Activated T-helper 2 cell treated with anti-CD3 and anti-CD28 coated beads, Interferon-gamma antibody, Interleukin-2, Interleukin-4, amounts not matched to agents 10 μg/mL and 5 μg/mL and 100 μg/mL, durations not matched to agents 14 hours and 24 hours and 36 hours (primary cell): ENCODE measurements at regions not wholly inside any gene's neighbourhood (a gene's known extent, or its start where the extent isn't known, plus 50 kb on each side); places are given as distances from the start of the nearest gene placed in this dataset.

ENCODE experiments used
- DNase-seq: peaks from one replicate; pipeline ENCODE4 v3.0.0; 2021; ENCODE audit warnings: low spot score
- H3K27ac Mint-ChIP-seq: one replicate; pipeline ENCODE4 v1.8.0; 2021; ENCODE audit warnings: mixed read lengths
- H3K27me3 Mint-ChIP-seq: one replicate; pipeline ENCODE4 v1.8.0; 2021; ENCODE audit warnings: low read depth, mixed read lengths
- H3K36me3 Mint-ChIP-seq: one replicate; pipeline ENCODE4 v1.8.0; 2021; ENCODE audit warnings: low read depth, mixed read lengths
- H3K4me1 Mint-ChIP-seq: one replicate; pipeline ENCODE4 v1.8.0; 2021; ENCODE audit warnings: low read depth, mixed read lengths
- H3K4me3 Mint-ChIP-seq: one replicate; pipeline ENCODE4 v1.8.0; 2021; ENCODE audit warnings: low read depth, mild to moderate bottlenecking, moderate library complexity, mixed read lengths
- H3K9me3 Mint-ChIP-seq: one replicate; pipeline ENCODE4 v1.8.0; 2021; ENCODE audit warnings: mixed read lengths
- intact Hi-C: fragments of 100-400 bp; cut with micrococcal nuclease; formaldehyde crosslinking; loops from one replicate; pipeline ENCODE4 v1.15.1; 2023

DNA sequence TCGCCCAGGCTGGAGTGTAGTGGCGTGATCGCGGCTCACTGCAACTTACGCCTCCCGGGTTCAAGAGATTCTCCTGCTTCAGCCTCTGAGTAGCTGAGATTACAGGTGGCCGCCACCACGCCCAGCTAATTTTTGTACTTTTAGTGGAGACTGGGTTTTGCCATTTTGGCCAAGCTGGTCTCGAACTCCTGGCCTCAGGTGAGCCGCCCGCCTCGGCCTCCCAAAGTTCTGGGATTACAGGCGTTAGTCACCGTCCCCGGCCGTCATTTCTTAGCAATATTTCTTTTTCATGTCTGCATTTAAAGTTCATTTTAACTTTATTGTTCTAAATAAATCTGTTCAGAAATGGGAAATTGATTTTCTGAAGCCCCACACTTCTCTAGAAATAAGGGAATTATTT lies 597.3 kb upstream of the DDX18 start:
- H3K4me1 Mint-ChIP-seq, result no peaks in the 10 kb centered on the region
- no peak overlapping the region for H3K4me3 Mint-ChIP-seq
- no peaks in the 10 kb centered on the region for H3K36me3 Mint-ChIP-seq
- DNase-seq, result no peak
- H3K27me3 Mint-ChIP-seq, result no peaks in the 10 kb centered on the region
- H3K9me3 Mint-ChIP-seq, result peaks cover 37% of the 10 kb centered on the region
- intact Hi-C loops, result no loop called here
- no peak overlapping the region for H3K27ac Mint-ChIP-seq

DNA sequence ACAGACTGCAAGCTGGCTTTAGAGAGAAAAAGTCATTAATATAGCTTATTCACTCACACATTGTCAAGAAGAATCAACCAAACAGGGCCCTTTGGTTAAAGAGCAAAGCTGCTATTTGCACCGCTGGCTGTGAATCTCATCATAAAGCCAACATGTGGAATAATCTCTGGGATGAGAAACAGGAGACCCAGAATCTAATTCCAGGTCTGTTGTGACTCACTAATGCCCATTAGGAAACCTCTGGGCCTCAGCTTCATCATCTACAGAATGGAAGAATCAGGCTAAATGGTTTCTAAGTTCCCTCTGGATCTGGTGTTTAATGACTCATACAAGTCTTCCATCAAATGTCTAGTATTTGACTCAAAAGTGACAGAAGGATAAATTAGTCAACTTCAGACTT lies 591.7 kb upstream of the DDX18 start:
- H3K9me3 Mint-ChIP-seq, result peaks cover 39% of the 10 kb centered on the region
- intact Hi-C loops, result no loop called here
- H3K4me3 Mint-ChIP-seq, result no peak overlapping the region
- no peak for DNase-seq
- no peak overlapping the region for H3K27ac Mint-ChIP-seq
- H3K4me1 Mint-ChIP-seq, result no peaks in the 10 kb centered on the region
- H3K27me3 Mint-ChIP-seq, result no peaks in the 10 kb centered on the region
- H3K36me3 Mint-ChIP-seq, result no peaks in the 10 kb centered on the region

DNA sequence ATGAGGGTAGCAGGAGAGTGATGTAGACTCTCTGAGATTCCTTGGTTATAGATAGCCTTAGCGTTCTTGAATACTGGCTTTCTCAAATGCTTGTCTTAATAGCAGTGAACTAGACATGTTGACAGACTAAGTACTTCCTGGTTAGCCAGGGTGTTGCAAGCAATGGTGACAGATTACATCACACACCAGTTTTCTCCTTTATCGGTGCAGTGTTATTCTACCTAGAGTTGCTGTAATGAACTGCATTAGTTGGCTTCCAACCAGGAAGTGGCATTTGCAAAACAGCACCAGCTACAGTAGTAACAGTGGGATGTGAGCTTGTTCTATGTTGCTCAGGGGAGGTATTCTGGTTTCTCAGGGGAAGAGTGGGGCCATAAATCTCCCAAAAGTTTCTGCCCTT lies 582.2 kb upstream of the DDX18 start:
- no peaks in the 10 kb centered on the region for H3K36me3 Mint-ChIP-seq
- intact Hi-C loops, result no loop called here

DNA sequence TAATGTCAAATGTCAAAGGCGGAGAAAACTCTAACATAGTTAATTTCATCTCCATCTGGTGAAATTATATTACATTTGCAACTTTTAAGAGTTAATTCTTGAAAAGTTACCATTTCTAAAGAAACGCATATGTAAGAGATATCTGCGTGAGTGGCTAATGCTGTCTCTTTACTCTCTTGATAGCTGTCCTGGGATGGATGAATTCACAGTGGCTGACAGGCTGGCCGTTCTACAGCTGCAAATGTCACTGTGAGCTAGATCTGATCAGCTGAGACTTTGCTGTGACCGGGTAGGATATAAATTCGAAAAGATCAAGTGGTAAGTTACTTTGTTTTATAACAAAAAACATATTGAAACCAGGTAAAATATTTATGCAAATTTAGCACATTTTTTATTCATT lies 557.1 kb upstream of the DDX18 start:
- Mint-ChIP-seq H3K4me3 (no peak overlapping the region), H3K36me3 (no peaks in the 10 kb centered on the region), H3K27me3 (no peaks in the 10 kb centered on the region), H3K4me1 (no peaks in the 10 kb centered on the region), H3K27ac (no peak overlapping the region), H3K9me3 (peaks cover 39% of the 10 kb centered on the region)
- DNase-seq, result no peak
- intact Hi-C loops, result no loop called here

More for the DNA sequence above, 582.2 kb upstream of the DDX18 start:
- no peaks in the 10 kb centered on the region for H3K27me3 Mint-ChIP-seq
- DNase-seq, result no peak
- no peak overlapping the region for H3K27ac Mint-ChIP-seq
- H3K4me1 Mint-ChIP-seq, result no peaks in the 10 kb centered on the region
- H3K9me3 Mint-ChIP-seq, result peaks cover 47% of the 10 kb centered on the region
- no peak overlapping the region for H3K4me3 Mint-ChIP-seq

DNA sequence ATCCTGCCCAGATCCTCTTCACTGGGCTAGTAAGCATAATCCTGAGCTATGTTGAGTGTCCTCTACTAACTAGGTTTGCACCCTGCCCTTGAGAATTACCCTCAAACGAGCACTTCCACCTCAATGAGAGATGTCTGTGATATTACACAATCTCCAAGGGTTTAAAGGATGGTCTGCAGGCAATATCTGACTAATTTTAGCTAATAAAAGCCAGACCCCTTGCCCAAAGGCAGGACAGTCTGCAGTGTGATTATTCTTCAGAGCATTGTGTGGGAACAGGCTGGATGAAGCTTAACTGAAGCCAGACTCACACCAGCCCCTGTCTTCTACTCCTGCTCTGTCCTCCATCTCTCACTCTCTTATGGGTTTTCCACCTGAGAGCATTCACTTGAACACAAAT lies 544.9 kb upstream of the DDX18 start:
- intact Hi-C loops, result no loop called here
- H3K27me3 Mint-ChIP-seq, result no peaks in the 10 kb centered on the region
- peaks cover 18% of the 10 kb centered on the region for H3K9me3 Mint-ChIP-seq
- H3K4me1 Mint-ChIP-seq, result no peaks in the 10 kb centered on the region
- H3K36me3 Mint-ChIP-seq, result no peaks in the 10 kb centered on the region
- no peak overlapping the region for H3K4me3 Mint-ChIP-seq
- no peak overlapping the region for H3K27ac Mint-ChIP-seq
- DNase-seq, result no peak

DNA sequence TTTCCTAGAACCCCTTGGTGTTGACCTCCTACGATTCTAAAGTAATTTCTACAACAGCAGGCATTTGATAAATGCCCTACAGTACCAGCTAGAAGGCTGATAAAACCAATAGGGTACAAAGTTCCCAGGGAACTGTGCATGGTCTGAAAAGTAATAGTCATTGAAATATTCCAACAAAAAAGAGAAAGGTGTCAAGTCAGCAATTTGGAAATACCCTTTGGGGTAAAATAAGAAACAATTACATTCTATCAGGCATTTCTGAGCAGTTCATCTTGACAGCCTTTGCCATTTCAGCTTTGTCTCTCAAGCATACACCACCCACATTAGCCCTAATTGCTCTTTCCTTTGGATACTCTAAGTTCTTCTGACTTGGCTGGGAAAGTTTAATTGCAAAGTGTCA lies 542.9 kb upstream of the DDX18 start:
- Mint-ChIP-seq H3K36me3 (no peaks in the 10 kb centered on the region), H3K27me3 (no peaks in the 10 kb centered on the region), H3K9me3 (peaks cover 12% of the 10 kb centered on the region), H3K4me1 (no peaks in the 10 kb centered on the region), H3K4me3 (no peak overlapping the region), H3K27ac (no peak overlapping the region)
- intact Hi-C loops, result no loop called here
- DNase-seq, result no peak

DNA sequence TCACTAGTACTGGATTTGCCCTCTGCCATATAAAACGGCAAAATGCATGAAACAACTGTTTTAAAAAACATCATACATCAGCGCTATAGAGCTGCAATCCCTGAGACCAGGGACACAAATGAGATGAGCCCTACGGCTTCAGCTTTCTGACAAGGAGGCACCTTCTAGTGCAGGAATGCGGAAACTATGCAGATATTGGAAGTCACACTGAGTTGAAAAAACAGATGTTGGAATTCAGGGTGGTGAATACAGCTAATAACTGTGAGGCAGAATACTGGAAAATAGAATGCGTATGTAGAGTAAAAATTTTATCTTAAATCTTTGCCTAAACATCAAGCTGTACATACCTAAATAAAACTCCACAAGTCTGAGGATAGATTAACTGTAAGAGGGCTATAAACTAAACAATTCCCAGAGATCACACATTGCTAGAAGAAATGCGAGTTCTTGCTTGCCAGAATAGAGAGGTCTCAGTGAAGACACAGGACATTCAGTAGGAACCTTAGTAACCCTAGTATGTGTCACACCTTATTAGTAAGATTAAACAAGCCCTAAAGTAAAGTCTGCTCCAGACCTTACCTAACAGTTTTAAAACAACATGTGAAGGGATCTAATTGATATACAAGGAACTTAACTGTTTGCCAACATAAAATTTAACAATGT lies 541.4 kb upstream of the DDX18 start:
- no peaks in the 10 kb centered on the region for H3K4me1 Mint-ChIP-seq
- no peak overlapping the region for H3K4me3 Mint-ChIP-seq
- no peaks in the 10 kb centered on the region for H3K36me3 Mint-ChIP-seq
- no peak overlapping the region for H3K27ac Mint-ChIP-seq
- peaks cover 15% of the 10 kb centered on the region for H3K9me3 Mint-ChIP-seq
- no peak for DNase-seq
- intact Hi-C loops, result no loop called here
- H3K27me3 Mint-ChIP-seq, result no peaks in the 10 kb centered on the region

DNA sequence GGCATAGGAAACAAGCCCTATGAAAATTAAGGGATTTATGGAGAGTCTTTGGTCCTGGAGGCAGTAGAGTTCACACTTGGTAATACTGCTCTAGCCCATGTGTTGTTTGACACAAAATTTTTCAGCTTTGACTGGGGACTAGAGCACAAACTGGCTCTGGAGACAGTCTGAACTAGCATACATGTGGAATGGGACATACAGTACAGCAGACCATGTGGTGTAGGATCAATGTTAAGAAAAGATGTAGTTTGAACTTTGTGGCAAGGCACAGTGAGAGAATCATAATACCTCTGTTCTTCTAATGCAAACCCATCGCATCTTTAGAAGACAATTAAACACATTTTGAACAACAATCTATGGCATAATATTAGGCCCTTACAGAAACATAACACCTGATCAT lies 521.5 kb upstream of the DDX18 start:
- Mint-ChIP-seq H3K4me3 (no peak overlapping the region), H3K9me3 (peaks cover 31% of the 10 kb centered on the region), H3K36me3 (no peaks in the 10 kb centered on the region), H3K4me1 (no peaks in the 10 kb centered on the region), H3K27me3 (no peaks in the 10 kb centered on the region), H3K27ac (no peak overlapping the region)
- intact Hi-C loops, result no loop called here
- DNase-seq, result no peak

DNA sequence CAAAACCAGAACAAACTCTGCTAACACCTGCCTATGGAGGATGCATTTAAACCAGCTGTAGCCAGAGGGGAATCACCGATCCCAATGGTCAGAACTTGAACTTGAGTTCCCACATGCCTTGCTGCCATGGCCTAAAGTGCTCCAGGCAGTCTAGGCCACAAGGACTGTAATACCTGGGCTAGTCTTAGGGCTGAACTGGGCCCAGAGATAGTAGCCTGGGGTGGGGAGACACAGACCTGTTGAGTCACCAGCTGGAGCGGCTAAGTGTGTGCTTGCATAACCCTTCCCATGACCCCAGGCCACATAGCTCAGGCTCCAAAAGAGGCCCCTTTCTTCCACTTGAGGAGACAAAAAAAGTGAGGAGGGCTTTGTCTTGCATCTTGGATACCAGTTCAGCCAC lies 515.0 kb upstream of the DDX18 start:
- Mint-ChIP-seq H3K4me3 (no peak overlapping the region), H3K9me3 (peaks cover 33% of the 10 kb centered on the region), H3K4me1 (no peaks in the 10 kb centered on the region), H3K27me3 (no peaks in the 10 kb centered on the region), H3K27ac (no peak overlapping the region), H3K36me3 (no peaks in the 10 kb centered on the region)
- intact Hi-C loops, result no loop called here
- DNase-seq, result no peak

DNA sequence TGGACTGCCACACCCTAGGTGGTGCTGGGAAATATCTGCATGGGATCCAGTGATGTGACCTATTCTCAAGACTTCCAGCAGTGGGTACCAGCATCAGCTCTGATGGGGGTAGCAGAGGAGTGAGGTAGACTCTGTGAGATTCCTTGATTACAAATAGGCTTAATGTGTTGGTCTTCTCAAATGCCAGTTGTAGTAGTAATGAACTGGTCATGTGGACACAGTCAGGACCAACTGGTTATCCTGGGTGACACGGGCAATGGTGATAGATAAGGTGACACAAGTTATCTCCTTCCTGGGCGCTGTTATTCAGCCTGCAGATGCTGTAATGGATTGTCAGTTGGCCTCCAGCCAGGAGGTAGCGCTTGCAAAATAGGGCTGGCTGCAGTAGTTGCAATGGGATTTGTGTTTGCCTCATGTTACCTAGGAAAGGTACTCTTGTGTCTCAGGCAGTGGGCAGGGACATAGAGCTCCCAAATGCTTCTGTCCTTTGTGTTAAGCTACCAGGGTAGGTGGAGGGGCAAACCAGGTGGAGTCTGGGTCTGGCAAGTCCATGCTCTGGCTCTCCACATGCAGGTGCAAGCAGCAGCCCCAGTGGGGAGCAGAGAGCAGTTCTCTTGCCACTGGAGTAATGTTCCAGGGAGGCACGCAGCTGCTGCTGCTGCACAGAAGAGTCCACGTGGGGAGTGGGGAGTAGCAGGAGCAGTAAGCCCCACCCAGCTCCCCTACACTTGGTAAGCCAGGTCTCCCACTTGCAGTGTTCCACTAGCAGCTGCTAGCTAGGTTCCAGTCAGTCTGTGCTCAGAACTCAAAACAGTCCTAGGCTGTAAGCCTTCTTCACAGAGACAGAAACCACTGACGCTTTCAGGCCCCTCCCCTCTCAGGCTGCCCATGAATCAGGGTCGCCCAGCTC lies 505.4 kb upstream of the DDX18 start:
- no peaks in the 10 kb centered on the region for H3K36me3 Mint-ChIP-seq
- H3K9me3 Mint-ChIP-seq, result peaks cover 23% of the 10 kb centered on the region
- H3K4me3 Mint-ChIP-seq, result no peak overlapping the region
- no peaks in the 10 kb centered on the region for H3K27me3 Mint-ChIP-seq
- intact Hi-C loops, result no loop called here
- H3K27ac Mint-ChIP-seq, result no peak overlapping the region
- no peaks in the 10 kb centered on the region for H3K4me1 Mint-ChIP-seq
- DNase-seq, result no peak

DNA sequence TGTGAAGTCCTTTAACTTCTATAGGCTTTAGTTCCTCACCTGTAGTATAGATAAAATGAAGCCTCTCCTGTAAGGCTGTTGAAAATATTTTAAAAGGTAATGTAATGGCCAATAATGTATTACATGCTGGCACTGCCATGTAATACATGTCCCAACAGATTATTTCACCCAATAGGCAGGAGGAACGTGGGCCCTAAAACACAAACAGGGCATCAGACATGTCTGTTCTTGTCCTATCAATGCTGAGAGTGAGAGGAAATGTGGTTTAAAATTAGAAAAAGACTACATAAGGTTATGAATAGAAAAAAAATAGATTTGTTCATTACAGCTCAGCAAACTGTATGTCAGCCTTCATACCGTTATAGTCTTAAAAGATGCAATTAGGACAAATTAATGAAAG lies 492.7 kb upstream of the DDX18 start:
- Mint-ChIP-seq H3K4me1 (no peaks in the 10 kb centered on the region), H3K9me3 (peaks cover 12% of the 10 kb centered on the region), H3K27ac (no peak overlapping the region), H3K36me3 (no peaks in the 10 kb centered on the region), H3K4me3 (no peak overlapping the region), H3K27me3 (no peaks in the 10 kb centered on the region)
- intact Hi-C loops, result no loop called here
- DNase-seq, result no peak

DNA sequence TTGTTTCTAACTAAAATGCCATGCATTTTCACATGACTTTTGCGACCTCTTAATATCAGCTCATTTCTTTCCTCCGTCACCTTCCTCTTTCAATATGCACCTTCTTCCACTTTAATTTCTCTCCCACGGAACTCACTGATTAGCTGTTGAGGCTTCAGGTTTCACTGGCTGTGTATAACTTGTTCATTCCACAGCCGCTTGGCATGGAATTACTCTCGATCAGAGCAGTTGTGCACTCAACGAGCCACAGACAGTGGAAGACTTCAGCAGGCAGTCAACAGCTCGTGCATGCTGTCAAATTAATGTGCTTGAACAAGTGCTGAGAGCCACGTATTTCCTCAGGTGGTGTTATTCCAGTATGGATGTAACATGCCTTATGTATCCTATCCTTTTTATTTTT lies 491.2 kb upstream of the DDX18 start:
- intact Hi-C loops, result no loop called here
- H3K36me3 Mint-ChIP-seq, result no peaks in the 10 kb centered on the region
- H3K27ac Mint-ChIP-seq, result no peak overlapping the region
- peaks cover 7% of the 10 kb centered on the region for H3K9me3 Mint-ChIP-seq
- H3K4me1 Mint-ChIP-seq, result no peaks in the 10 kb centered on the region
- no peak overlapping the region for H3K4me3 Mint-ChIP-seq
- no peak for DNase-seq
- no peaks in the 10 kb centered on the region for H3K27me3 Mint-ChIP-seq

DNA sequence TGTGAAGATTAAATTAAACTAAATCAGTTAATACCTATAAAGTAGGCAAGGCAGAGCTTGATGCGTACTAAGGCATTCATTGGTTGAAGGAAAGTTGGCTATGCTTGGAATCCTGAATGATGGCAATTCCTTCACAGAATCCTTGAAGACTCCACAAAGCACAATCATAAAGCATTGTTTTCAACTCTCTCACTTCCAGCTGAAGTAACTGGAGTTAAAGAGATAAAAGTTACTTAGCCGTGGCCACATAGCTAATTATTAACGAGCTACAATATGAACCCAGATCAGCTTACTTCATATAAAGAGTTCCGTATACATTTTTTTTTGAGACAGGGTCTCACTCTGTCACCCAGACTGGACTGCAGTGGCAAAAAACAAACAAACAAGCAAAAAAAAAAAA lies 483.9 kb upstream of the DDX18 start:
- no peaks in the 10 kb centered on the region for H3K4me1 Mint-ChIP-seq
- intact Hi-C loops, result no loop called here
- H3K27me3 Mint-ChIP-seq, result no peaks in the 10 kb centered on the region
- H3K9me3 Mint-ChIP-seq, result peaks cover 2% of the 10 kb centered on the region
- no peak for DNase-seq
- no peak overlapping the region for H3K27ac Mint-ChIP-seq
- no peaks in the 10 kb centered on the region for H3K36me3 Mint-ChIP-seq
- no peak overlapping the region for H3K4me3 Mint-ChIP-seq
